ENCODE measurements at regions not wholly inside any gene's neighbourhood (a gene's known extent, or its start where the extent isn't known, plus 50 kb on each side); places are given as distances from the start of the nearest gene placed in this dataset.
A peak's percentile ranks its signal among the peaks of the same experiment; 100 is the strongest.

GRCh38 chr17:79154951-79155585, 80.4 kb downstream of the ENGASE start:
- no peak for DNase-seq
- intact Hi-C loops (cut with DNase I), result loop anchor here in 1 of 2 donors (10.0 kb wide), 1 partner anchor 60 kb away; no protein-coding TSS in a partner anchor
- no peaks in the 10 kb centered on the region for H3K4me1 ChIP-seq
- no peaks in the 10 kb centered on the region for H3K36me3 ChIP-seq
- 54% methylated on average over 16 of the region's 31 CpGs for WGBS (ENCODE audit: insufficient coverage, low coverage, low lambda C conversion rate, missing lambda C conversion rate)
- no peak overlapping the region for H3K4me3 ChIP-seq
- TF ChIP-seq POLR2A (IDR thresholded peaks at IDR 0.05) (no peak), CTCF (IDR thresholded peaks at IDR 0.05) (no peak)
- no peaks in the 10 kb centered on the region for H3K27me3 ChIP-seq
- H3K9me3 ChIP-seq, result no peaks in the 10 kb centered on the region
- H3K27ac ChIP-seq, result no peak overlapping the region
- ATAC-seq, result no peak

GRCh38 chr17:79154446-79154845, 79.8 kb downstream of the ENGASE start:
- no peak for TF ChIP-seq POLR2A (IDR thresholded peaks at IDR 0.05)
- TF ChIP-seq CTCF (IDR thresholded peaks at IDR 0.05), result no peak
- ATAC-seq (peak; percentile 36 to 86 (median 50)), DNase-seq (peak; percentile 49 to 78 (median 76))
- Histone ChIP-seq H3K36me3 (no peaks in the 10 kb centered on the region), H3K9me3 (no peaks in the 10 kb centered on the region), H3K4me3 (no peak overlapping the region), H3K27ac (no peak overlapping the region), H3K27me3 (no peaks in the 10 kb centered on the region), H3K4me1 (no peaks in the 10 kb centered on the region)
- intact Hi-C loops (cut with DNase I), result loop anchor here in 1 of 2 donors (10.0 kb wide), 1 partner anchor 60 kb away; no protein-coding TSS in a partner anchor
- WGBS (ENCODE audit: insufficient coverage, low coverage, low lambda C conversion rate, missing lambda C conversion rate), result 24% methylated on average over 4 of the region's 14 CpGs

GRCh38 chr17:79153367-79154130, 78.9 kb downstream of the ENGASE start:
- no peak for DNase-seq
- H3K27me3 ChIP-seq, result no peaks in the 10 kb centered on the region
- 30% methylated on average over 8 of the region's 14 CpGs for WGBS (ENCODE audit: insufficient coverage, low coverage, low lambda C conversion rate, missing lambda C conversion rate)
- TF ChIP-seq CTCF (IDR thresholded peaks at IDR 0.05) (no peak), POLR2A (IDR thresholded peaks at IDR 0.05) (no peak)
- no peaks in the 10 kb centered on the region for H3K36me3 ChIP-seq
- H3K27ac ChIP-seq, result no peak overlapping the region
- no peak overlapping the region for H3K4me3 ChIP-seq
- ATAC-seq, result no peak
- no peaks in the 10 kb centered on the region for H3K4me1 ChIP-seq
- intact Hi-C loops (cut with DNase I), result loop anchor here in 1 of 2 donors (10.0 kb wide), 1 partner anchor 61 kb away; no protein-coding TSS in a partner anchor
- no peaks in the 10 kb centered on the region for H3K9me3 ChIP-seq

GRCh38 chr17:79152636-79153035, 78.0 kb downstream of the ENGASE start:
- WGBS (ENCODE audit: insufficient coverage, low coverage, low lambda C conversion rate, missing lambda C conversion rate), result no CpG with 5 or more reads among the region's 16 CpGs
- no peak for TF ChIP-seq POLR2A (IDR thresholded peaks at IDR 0.05)
- TF ChIP-seq CTCF (IDR thresholded peaks at IDR 0.05), result no peak
- Histone ChIP-seq H3K4me3 (no peak overlapping the region), H3K27me3 (no peaks in the 10 kb centered on the region), H3K27ac (no peak overlapping the region), H3K4me1 (no peaks in the 10 kb centered on the region), H3K9me3 (no peaks in the 10 kb centered on the region), H3K36me3 (no peaks in the 10 kb centered on the region)
- DNase-seq (no peak), ATAC-seq (no peak)
- intact Hi-C loops (cut with DNase I), result loop anchor here in 1 of 2 donors (10.0 kb wide), 1 partner anchor 62 kb away; no protein-coding TSS in a partner anchor
